Hepatocyte (in vitro differentiated cells): ENCODE measurements at regions not wholly inside any gene's neighbourhood (a gene's known extent, or its start where the extent isn't known, plus 50 kb on each side); places are given as distances from the start of the nearest gene placed in this dataset.

Source experiments
- CTCF ChIP-seq: fragments of 200-600 bp; sonication (generic); IDR thresholded peaks from 2 replicates; pipeline ENCODE4 v1.5.1; 2016; ENCODE audit warnings: antibody characterized with exemption, mild to moderate bottlenecking; ENCODE audit not compliant: poor library complexity
- EZH2 ChIP-seq: fragments of 200-600 bp; sonication (generic); IDR thresholded peaks from 2 replicates; pipeline ENCODE4 v1.6.1; 2016; ENCODE audit warnings: antibody characterized with exemption, mild to moderate bottlenecking, borderline replicate concordance

- TF ChIP-seq EZH2: no peak
- TF ChIP-seq CTCF: no peak
Observed at GRCh38 chrX:4706961-4707360, 993.5 kb upstream of the PRKX start.
